ENCODE measurements at regions not wholly inside any gene's neighbourhood (a gene's known extent, or its start where the extent isn't known, plus 50 kb on each side); places are given as distances from the start of the nearest gene placed in this dataset.

DNA sequence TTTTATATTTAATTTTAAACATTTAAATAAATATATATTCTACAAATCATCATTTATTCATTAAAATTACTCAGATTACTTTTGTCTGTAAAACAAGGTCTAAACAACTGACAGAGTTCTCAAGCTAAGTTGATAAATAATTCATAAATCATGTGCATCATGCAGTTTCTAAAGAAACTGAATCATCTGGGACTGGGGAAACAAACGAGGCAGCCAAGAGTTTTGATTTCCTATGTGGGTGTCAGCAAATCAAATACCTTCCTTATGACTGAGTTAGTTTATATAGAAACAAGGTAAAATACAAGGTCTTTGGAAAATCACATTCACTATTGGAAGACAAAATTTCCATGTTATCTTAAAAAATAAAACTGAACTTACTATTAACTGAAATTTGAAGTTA, 149.9 kb upstream of the BEND6 start:
- H3K27me3 ChIP-seq (ENCODE audit: control insufficient read depth, insufficient read depth, low read length), result no peaks in the 10 kb centered on the region
- H3K36me3 ChIP-seq (ENCODE audit: control insufficient read depth, insufficient read depth, low read length), result no peaks in the 10 kb centered on the region
- no peak overlapping the region for H3K4me3 ChIP-seq (ENCODE audit: low read depth, low read length)
- peaks cover 58% of the 10 kb centered on the region for H3K4me1 ChIP-seq (ENCODE audit: control insufficient read depth, insufficient read depth, low read length)
- no peak overlapping the region for H3K9ac ChIP-seq (ENCODE audit: low read depth, low read length)
- H3K27ac ChIP-seq (ENCODE audit: low read depth, low read length), result no peak overlapping the region
- no peaks in the 10 kb centered on the region for H3K9me3 ChIP-seq (ENCODE audit: control insufficient read depth, insufficient read depth, low read length)

DNA sequence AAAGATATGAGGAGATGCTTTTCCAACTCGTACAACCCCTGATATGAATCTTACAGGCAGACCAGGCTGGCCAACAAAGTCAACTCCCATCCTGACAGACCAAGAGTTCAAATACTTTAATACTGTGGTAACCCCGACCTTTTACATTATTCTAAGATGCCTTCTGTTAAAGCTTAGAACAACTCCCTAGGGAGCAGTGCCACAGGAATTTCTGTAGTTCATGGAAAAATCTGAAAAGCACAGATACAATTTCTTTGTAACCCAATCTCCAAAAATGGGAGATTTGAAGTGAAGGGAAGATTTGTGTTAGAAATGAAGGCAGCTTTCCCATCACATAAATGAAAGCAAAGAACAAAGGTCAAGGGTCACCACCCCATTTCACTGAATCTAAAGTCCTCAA, 151.3 kb upstream of the BEND6 start:
- Histone ChIP-seq H3K9ac (ENCODE audit: low read depth, low read length) (no peak overlapping the region), H3K27me3 (ENCODE audit: control insufficient read depth, insufficient read depth, low read length) (no peaks in the 10 kb centered on the region), H3K27ac (ENCODE audit: low read depth, low read length) (peak overlapping the region; percentile 3), H3K4me3 (ENCODE audit: low read depth, low read length) (no peak overlapping the region), H3K9me3 (ENCODE audit: control insufficient read depth, insufficient read depth, low read length) (no peaks in the 10 kb centered on the region), H3K4me1 (ENCODE audit: control insufficient read depth, insufficient read depth, low read length) (peaks cover 61% of the 10 kb centered on the region), H3K36me3 (ENCODE audit: control insufficient read depth, insufficient read depth, low read length) (no peaks in the 10 kb centered on the region)

DNA sequence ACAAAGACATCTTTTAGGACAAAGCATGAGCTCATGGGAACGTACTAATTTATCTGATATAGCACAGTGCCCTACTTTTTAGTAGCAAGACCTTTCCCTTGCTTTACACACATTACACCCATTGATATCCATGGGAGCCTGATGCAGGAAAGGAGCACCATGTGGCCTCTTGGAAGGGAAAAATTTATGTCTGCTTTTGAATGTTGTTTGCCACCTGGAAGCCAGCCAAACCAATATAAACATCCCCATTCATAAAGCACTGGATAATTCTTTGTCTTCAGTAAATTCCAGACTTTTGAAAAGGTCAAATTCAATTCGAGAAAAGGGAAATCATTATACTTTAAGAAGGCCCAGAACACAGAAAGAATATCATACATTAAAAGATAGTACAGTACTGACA, 152.3 kb upstream of the BEND6 start:
- Histone ChIP-seq H3K9me3 (ENCODE audit: control insufficient read depth, insufficient read depth, low read length) (no peaks in the 10 kb centered on the region), H3K4me1 (ENCODE audit: control insufficient read depth, insufficient read depth, low read length) (peaks cover 55% of the 10 kb centered on the region), H3K4me3 (ENCODE audit: low read depth, low read length) (no peak overlapping the region), H3K9ac (ENCODE audit: low read depth, low read length) (no peak overlapping the region), H3K36me3 (ENCODE audit: control insufficient read depth, insufficient read depth, low read length) (no peaks in the 10 kb centered on the region), H3K27me3 (ENCODE audit: control insufficient read depth, insufficient read depth, low read length) (no peaks in the 10 kb centered on the region), H3K27ac (ENCODE audit: low read depth, low read length) (peak overlapping the region; percentile 8)

DNA sequence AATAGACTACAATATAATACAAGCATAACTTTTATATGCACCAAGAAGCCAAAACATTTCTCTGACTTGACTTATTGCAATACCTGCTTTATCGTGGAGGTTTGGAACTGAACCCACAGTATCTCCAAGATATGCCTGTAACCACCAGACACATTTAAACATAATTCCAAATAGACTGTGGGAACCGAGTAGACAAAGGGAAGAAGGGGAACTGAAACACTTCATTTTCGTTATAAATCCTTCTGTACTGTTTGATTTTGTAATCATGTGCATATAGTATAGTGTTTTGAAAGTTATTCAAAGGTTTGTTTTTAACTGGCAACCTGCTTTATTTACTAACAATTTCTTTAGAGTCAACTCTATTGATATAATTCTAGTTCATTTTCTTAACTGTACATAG, 154.9 kb upstream of the BEND6 start:
- no peak overlapping the region for H3K27ac ChIP-seq (ENCODE audit: low read depth, low read length)
- H3K27me3 ChIP-seq (ENCODE audit: control insufficient read depth, insufficient read depth, low read length), result no peaks in the 10 kb centered on the region
- no peaks in the 10 kb centered on the region for H3K9me3 ChIP-seq (ENCODE audit: control insufficient read depth, insufficient read depth, low read length)
- H3K4me3 ChIP-seq (ENCODE audit: low read depth, low read length), result no peak overlapping the region
- no peak overlapping the region for H3K9ac ChIP-seq (ENCODE audit: low read depth, low read length)
- no peaks in the 10 kb centered on the region for H3K36me3 ChIP-seq (ENCODE audit: control insufficient read depth, insufficient read depth, low read length)
- H3K4me1 ChIP-seq (ENCODE audit: control insufficient read depth, insufficient read depth, low read length), result peaks cover 56% of the 10 kb centered on the region

DNA sequence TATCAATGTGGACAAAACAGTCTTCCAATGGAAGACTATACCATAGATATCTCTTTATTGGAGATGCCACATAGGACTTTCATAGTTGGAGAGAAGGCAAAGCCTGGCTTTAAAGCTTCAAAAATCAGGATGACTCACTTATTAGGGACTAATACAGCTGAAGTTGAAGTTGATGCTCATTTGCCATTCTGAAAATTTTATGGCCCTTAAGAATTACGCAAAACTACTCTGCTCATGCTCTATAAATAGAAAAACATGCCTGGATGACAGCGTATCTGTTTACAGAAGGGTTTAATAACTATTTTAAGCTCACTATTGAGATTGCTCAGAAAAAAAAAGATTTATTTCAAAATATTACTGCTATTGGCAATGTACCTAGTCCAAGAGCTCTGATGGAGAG, 155.5 kb upstream of the DST start:
- Histone ChIP-seq H3K9ac (ENCODE audit: low read depth, low read length) (no peak overlapping the region), H3K27ac (ENCODE audit: low read depth, low read length) (no peak overlapping the region), H3K27me3 (ENCODE audit: control insufficient read depth, insufficient read depth, low read length) (no peaks in the 10 kb centered on the region), H3K4me1 (ENCODE audit: control insufficient read depth, insufficient read depth, low read length) (peaks cover 60% of the 10 kb centered on the region), H3K9me3 (ENCODE audit: control insufficient read depth, insufficient read depth, low read length) (no peaks in the 10 kb centered on the region), H3K36me3 (ENCODE audit: control insufficient read depth, insufficient read depth, low read length) (no peaks in the 10 kb centered on the region), H3K4me3 (ENCODE audit: low read depth, low read length) (no peak overlapping the region)

DNA sequence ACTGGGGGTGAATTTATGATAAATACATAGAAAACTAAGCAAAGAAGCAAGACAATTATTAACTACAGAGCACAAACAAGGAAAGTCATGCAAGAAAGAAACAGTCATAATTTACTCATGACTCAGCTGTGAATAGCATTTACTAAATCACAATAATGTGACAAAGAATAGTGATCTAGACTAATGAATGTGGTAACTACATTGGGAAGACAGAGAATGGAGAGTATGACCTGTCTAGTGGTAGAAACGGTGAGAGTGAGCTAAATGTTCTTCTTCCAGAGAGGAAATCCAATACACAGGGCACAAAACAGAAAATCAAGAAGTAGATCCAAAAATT, 153.5 kb upstream of the DST start:
- no peaks in the 10 kb centered on the region for H3K36me3 ChIP-seq (ENCODE audit: control insufficient read depth, insufficient read depth, low read length)
- peak overlapping the region; percentile 83 for H3K27ac ChIP-seq (ENCODE audit: low read depth, low read length)
- no peaks in the 10 kb centered on the region for H3K9me3 ChIP-seq (ENCODE audit: control insufficient read depth, insufficient read depth, low read length)
- H3K4me3 ChIP-seq (ENCODE audit: low read depth, low read length), result no peak overlapping the region
- H3K9ac ChIP-seq (ENCODE audit: low read depth, low read length), result no peak overlapping the region; the same call in 1 of the 2 replicates
- H3K27me3 ChIP-seq (ENCODE audit: control insufficient read depth, insufficient read depth, low read length), result no peaks in the 10 kb centered on the region
- peaks cover 55% of the 10 kb centered on the region for H3K4me1 ChIP-seq (ENCODE audit: control insufficient read depth, insufficient read depth, low read length)

DNA sequence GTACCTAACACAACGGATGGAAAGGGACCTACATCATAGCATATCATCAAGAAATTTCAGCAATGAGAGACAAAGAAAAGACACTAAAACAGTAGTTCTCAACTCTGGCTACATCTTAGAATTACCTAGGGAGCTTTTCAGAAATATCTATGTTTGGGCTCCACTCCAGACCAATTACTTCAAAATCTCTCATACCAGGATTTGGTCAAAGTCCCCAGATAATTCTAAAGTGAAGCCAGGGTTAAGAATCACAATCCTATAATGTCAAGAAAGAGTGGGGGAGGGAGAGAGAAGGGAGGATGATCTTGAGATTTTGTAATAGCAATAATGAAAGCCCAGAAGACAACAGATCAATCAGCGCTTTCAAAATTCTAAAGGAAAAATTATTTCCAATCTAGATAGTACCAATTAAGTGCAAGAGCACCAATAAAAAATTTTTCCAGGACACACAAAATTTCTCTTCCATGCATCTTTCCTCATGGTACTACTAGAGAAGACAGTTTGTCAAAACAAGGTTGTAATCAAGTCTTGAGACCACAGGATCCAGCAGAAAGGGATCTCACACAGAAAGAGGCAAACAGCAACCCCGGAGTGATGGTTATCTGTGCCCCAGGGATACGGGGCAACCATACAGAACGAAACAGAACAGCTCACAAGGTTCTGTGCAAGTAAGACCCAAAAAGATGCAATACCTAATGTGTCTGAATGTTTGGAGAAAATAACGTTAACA, 152.9 kb upstream of the DST start:
- Histone ChIP-seq H3K4me1 (ENCODE audit: control insufficient read depth, insufficient read depth, low read length) (peaks cover 55% of the 10 kb centered on the region), H3K27me3 (ENCODE audit: control insufficient read depth, insufficient read depth, low read length) (no peaks in the 10 kb centered on the region), H3K36me3 (ENCODE audit: control insufficient read depth, insufficient read depth, low read length) (no peaks in the 10 kb centered on the region), H3K9me3 (ENCODE audit: control insufficient read depth, insufficient read depth, low read length) (no peaks in the 10 kb centered on the region), H3K4me3 (ENCODE audit: low read depth, low read length) (no peak overlapping the region), H3K9ac (ENCODE audit: low read depth, low read length) (no peak overlapping the region), H3K27ac (ENCODE audit: low read depth, low read length) (peak overlapping the region; percentile 83)

DNA sequence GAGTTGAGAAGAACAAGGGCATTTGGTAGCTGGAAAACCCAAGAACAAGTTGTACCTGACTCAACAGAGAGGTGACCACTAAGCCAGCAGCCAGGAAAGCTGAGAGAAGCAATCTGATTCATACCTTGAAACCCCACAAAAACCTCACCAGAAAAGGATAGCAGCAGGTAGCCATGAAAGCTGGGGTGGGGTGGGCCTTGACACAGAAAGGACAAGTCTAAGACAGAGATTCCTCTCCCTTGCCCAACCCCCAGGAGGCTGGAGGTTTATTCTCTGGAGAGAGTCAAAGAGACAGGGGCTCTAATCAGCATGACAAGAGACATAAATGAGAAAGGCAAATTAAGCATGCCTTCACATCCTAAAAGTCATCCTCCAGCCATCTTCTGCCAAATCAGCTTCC, 151.7 kb upstream of the DST start:
- Histone ChIP-seq H3K4me1 (ENCODE audit: control insufficient read depth, insufficient read depth, low read length) (peaks cover 58% of the 10 kb centered on the region), H3K27me3 (ENCODE audit: control insufficient read depth, insufficient read depth, low read length) (no peaks in the 10 kb centered on the region), H3K9ac (ENCODE audit: low read depth, low read length) (no peak overlapping the region), H3K9me3 (ENCODE audit: control insufficient read depth, insufficient read depth, low read length) (no peaks in the 10 kb centered on the region), H3K27ac (ENCODE audit: low read depth, low read length) (peak overlapping the region; percentile 83), H3K4me3 (ENCODE audit: low read depth, low read length) (peak overlapping the region; percentile 40), H3K36me3 (ENCODE audit: control insufficient read depth, insufficient read depth, low read length) (no peaks in the 10 kb centered on the region)

DNA sequence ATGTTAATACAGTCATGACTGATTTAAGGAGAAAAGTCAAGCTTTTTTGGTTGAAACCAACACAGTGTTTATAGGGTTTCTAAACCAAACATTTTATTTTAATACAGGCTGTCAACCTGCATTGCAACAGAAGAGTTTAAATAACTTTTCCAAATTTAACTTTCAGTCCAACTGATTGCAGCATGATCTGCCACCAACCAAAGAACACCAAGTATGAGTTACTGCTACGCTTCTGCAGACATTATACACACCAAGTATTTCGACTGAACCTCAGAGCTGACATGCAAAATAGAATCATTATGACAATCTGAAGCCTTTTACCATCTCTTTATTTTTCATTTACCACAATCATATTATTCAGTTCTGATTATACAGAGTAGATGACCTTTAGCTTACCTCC, 151.2 kb upstream of the DST start:
- Histone ChIP-seq H3K4me1 (ENCODE audit: control insufficient read depth, insufficient read depth, low read length) (peaks cover 53% of the 10 kb centered on the region), H3K27me3 (ENCODE audit: control insufficient read depth, insufficient read depth, low read length) (no peaks in the 10 kb centered on the region), H3K27ac (ENCODE audit: low read depth, low read length) (peak overlapping the region; percentile 83), H3K4me3 (ENCODE audit: low read depth, low read length) (peak overlapping the region; percentile 39), H3K9ac (ENCODE audit: low read depth, low read length) (no peak overlapping the region), H3K9me3 (ENCODE audit: control insufficient read depth, insufficient read depth, low read length) (no peaks in the 10 kb centered on the region), H3K36me3 (ENCODE audit: control insufficient read depth, insufficient read depth, low read length) (no peaks in the 10 kb centered on the region)

DNA sequence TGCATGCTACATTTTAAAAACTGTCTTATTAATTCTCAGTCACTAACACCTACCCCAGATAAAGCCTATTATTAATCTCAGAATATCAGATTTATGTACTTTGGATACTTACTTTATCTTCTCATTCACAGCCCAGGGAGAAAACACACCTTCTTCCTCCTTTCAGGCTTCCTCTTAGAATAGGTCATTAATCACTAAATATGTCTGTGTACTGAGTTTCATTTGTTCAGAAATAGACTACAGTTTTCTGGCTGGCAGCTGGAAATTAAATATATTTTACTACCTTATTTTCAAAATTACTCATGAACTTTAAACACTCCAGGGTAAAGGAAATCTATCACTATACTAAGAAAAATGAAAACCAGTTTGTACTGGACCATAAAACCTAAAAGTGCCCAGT, 147.7 kb upstream of the DST start:
- Histone ChIP-seq H3K36me3 (ENCODE audit: control insufficient read depth, insufficient read depth, low read length) (no peaks in the 10 kb centered on the region), H3K9me3 (ENCODE audit: control insufficient read depth, insufficient read depth, low read length) (no peaks in the 10 kb centered on the region), H3K27me3 (ENCODE audit: control insufficient read depth, insufficient read depth, low read length) (no peaks in the 10 kb centered on the region), H3K27ac (ENCODE audit: low read depth, low read length) (peak overlapping the region; percentile 46), H3K9ac (ENCODE audit: low read depth, low read length) (no peak overlapping the region), H3K4me3 (ENCODE audit: low read depth, low read length) (no peak overlapping the region), H3K4me1 (ENCODE audit: control insufficient read depth, insufficient read depth, low read length) (peaks cover 30% of the 10 kb centered on the region)

DNA sequence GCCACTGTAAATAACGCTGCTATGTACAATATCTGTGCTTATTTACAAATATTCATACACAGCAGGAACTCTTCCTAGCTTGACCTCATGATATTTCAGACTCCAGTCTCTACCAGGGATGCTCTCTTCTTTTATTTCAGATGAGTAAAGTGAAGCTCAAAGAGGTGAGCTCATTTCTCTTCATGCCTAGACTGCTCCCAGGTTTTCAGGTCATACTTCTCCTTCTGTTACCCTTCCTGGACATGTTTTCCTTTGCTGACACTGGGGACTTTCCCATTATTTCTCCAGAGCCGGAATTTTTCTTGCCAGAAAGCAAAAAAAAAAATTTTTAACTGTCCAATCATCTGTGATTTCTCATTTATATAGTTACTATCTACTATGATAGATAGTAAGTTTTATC, 147.2 kb upstream of the DST start:
- no peak overlapping the region for H3K9ac ChIP-seq (ENCODE audit: low read depth, low read length)
- H3K9me3 ChIP-seq (ENCODE audit: control insufficient read depth, insufficient read depth, low read length), result no peaks in the 10 kb centered on the region
- H3K27ac ChIP-seq (ENCODE audit: low read depth, low read length), result no peak overlapping the region
- peaks cover 26% of the 10 kb centered on the region for H3K4me1 ChIP-seq (ENCODE audit: control insufficient read depth, insufficient read depth, low read length)
- no peak overlapping the region for H3K4me3 ChIP-seq (ENCODE audit: low read depth, low read length)
- H3K36me3 ChIP-seq (ENCODE audit: control insufficient read depth, insufficient read depth, low read length), result no peaks in the 10 kb centered on the region
- H3K27me3 ChIP-seq (ENCODE audit: control insufficient read depth, insufficient read depth, low read length), result no peaks in the 10 kb centered on the region

DNA sequence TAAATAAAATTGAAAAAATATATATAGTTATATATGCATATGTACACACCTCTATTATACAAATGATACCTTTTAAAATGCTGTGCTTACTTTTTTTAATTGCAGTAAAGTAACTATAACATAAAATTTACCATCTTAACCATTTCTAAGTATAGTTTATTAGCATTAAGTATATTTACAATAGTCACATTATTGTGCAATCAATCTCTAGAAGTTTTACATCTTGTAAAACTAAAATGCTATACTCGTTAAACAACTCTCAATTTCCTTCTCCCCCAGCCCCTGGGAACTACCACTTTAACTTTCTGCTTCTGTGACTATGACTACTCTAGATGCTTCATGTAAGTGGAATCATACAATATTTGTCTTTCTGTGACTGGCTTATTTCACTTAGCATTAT, 146.7 kb upstream of the DST start:
- H3K36me3 ChIP-seq (ENCODE audit: control insufficient read depth, insufficient read depth, low read length), result no peaks in the 10 kb centered on the region
- H3K27ac ChIP-seq (ENCODE audit: low read depth, low read length), result no peak overlapping the region
- H3K9ac ChIP-seq (ENCODE audit: low read depth, low read length), result no peak overlapping the region
- no peak overlapping the region for H3K4me3 ChIP-seq (ENCODE audit: low read depth, low read length)
- no peaks in the 10 kb centered on the region for H3K27me3 ChIP-seq (ENCODE audit: control insufficient read depth, insufficient read depth, low read length)
- H3K4me1 ChIP-seq (ENCODE audit: control insufficient read depth, insufficient read depth, low read length), result peaks cover 22% of the 10 kb centered on the region
- no peaks in the 10 kb centered on the region for H3K9me3 ChIP-seq (ENCODE audit: control insufficient read depth, insufficient read depth, low read length)

Data from HUES48 (cell line).